IMR-90 (cell line): ENCODE measurements at regions not wholly inside any gene's neighbourhood (a gene's known extent, or its start where the extent isn't known, plus 50 kb on each side); places are given as distances from the start of the nearest gene placed in this dataset.

ENCODE experiments used
- BHLHE40 ChIP-seq: fragments of 150-350 bp; IDR thresholded peaks from 2 replicates; pipeline ENCODE4 v1.6.1; 2016; ENCODE audit warnings: mild to moderate bottlenecking, low read depth, low read length
- CEBPB ChIP-seq: IDR thresholded peaks from 2 replicates; pipeline ENCODE4 v1.6.1; 2012; ENCODE audit warnings: low read depth, low read length, improper control_type of control experiment
- CTCF ChIP-seq: conservative IDR thresholded peaks from 2 replicates; pipeline ENCODE4 v1.5.1; 2012; ENCODE audit warnings: mild to moderate bottlenecking, low read depth, low read length, improper control_type of control experiment
- MAFK ChIP-seq: IDR thresholded peaks from 2 replicates; pipeline ENCODE4 v1.6.1; 2012; ENCODE audit warnings: low read depth, low read length, improper control_type of control experiment
- POLR2A ChIP-seq: IDR thresholded peaks from 2 replicates; pipeline ENCODE4 v1.6.1; 2012; ENCODE audit warnings: mild to moderate bottlenecking, low read depth, low read length
- RFX5 ChIP-seq: IDR thresholded peaks from 2 replicates; pipeline ENCODE4 v1.8.0; 2012; ENCODE audit warnings: low read depth, mild to moderate bottlenecking, low read length, moderate library complexity
- SMC3 ChIP-seq: fragments of 150-350 bp; IDR thresholded peaks from 2 replicates; pipeline ENCODE4 v1.6.1; 2016; ENCODE audit warnings: low read depth, mild to moderate bottlenecking, antibody characterized with exemption, low read length, moderate library complexity

DNA sequence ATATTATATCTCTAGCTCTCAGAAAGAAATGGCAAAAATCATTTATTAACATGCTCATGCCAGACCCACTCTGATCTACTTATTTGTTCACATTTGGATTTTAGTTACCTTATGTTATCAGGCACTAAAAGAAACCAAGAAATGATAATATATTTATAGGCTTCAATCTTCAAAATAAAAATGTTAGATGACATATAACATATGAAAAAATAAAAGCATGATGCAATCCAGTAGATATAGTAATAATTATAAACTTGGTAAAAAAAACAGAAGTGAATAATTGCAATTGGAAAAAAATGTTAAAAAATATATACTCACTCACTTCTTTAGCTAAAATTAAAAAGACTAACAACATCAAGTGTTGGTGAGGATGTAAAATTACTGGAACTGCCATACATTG, 248.3 kb upstream of the VRK2 start:
- TF ChIP-seq CTCF, result no peak
- TF ChIP-seq POLR2A, result no peak
- TF ChIP-seq RFX5, result no peak
- TF ChIP-seq SMC3, result no peak
- TF ChIP-seq CEBPB, result no peak
- TF ChIP-seq MAFK, result no peak
- no peak for TF ChIP-seq BHLHE40
